Erythroblast (primary cell): ENCODE measurements at regions not wholly inside any gene's neighbourhood (a gene's known extent, or its start where the extent isn't known, plus 50 kb on each side); places are given as distances from the start of the nearest gene placed in this dataset.

ENCODE experiments used
- GATA1 ChIP-seq: IDR thresholded peaks from 2 replicates; pipeline ENCODE4 v1.6.1; 2011; ENCODE audit warnings: low read depth, mild to moderate bottlenecking, control low read depth, low read length, moderate library complexity
- POLR2A ChIP-seq: IDR thresholded peaks from 2 replicates; pipeline ENCODE4 v1.6.1; 2011; ENCODE audit warnings: mild to moderate bottlenecking, low read length

DNA sequence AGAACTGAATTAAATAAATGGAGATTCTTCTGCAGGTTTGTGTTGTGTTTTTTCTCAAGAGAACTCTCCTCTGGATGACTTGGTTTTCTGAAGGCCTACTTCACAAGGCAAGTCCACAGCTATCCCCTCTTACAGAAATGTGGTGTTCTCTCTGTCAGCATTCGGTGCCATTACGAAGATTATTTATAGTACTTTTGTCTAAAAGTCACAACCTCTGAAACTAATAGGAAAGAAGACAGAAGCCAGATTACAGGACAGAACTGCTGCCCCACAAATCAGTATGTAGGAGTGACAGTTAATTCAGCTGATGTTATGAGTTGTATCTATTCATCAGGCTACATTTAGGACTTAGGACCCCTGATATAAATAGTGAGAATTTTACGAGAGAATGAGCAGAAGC lies 413.5 kb downstream of the TMX3 start:
- TF ChIP-seq POLR2A (no peak), GATA1 (no peak)
